ENCODE measurements at regions not wholly inside any gene's neighbourhood (a gene's known extent, or its start where the extent isn't known, plus 50 kb on each side); places are given as distances from the start of the nearest gene placed in this dataset.
"Not testable (repeated sequence)": the region's sequence is repeated elsewhere in the genome, so short reads cannot be mapped to it uniquely, and the experiment has no call there.

- Histone ChIP-seq H3K4me1 (ENCODE audit: insufficient read depth, low read length) (no peaks in the 10 kb centered on the region), H3K36me3 (ENCODE audit: insufficient read depth, low read length) (no peaks in the 10 kb centered on the region), H3K4me3 (ENCODE audit: low read length) (no peak overlapping the region), H2AFZ (ENCODE audit: low read depth, low read length) (no peak overlapping the region), H3K27me3 (ENCODE audit: insufficient read depth, low read length) (no peaks in the 10 kb centered on the region), H3K9me3 (ENCODE audit: low read length) (peaks cover 2% of the 10 kb centered on the region)
Measured at GRCh38 chr12:69179786-69180185, 59.6 kb upstream of the CPSF6 start.

- H3K27me3 ChIP-seq (ENCODE audit: insufficient read depth, low read length); H3K9me3 ChIP-seq (ENCODE audit: low read length); H3K36me3 ChIP-seq (ENCODE audit: insufficient read depth, low read length); H3K4me1 ChIP-seq (ENCODE audit: insufficient read depth, low read length); H3K4me3 ChIP-seq (ENCODE audit: low read length); H2AFZ ChIP-seq (ENCODE audit: low read depth, low read length): not testable (repeated sequence)
Measured at GRCh38 chr12:69187572-69187971, 51.8 kb upstream of the CPSF6 start.

- H3K4me3 ChIP-seq (ENCODE audit: low read length): no peak overlapping the region
- H3K36me3 ChIP-seq (ENCODE audit: insufficient read depth, low read length): no peaks in the 10 kb centered on the region
- H2AFZ ChIP-seq (ENCODE audit: low read depth, low read length): no peak overlapping the region
- no peaks in the 10 kb centered on the region for H3K4me1 ChIP-seq (ENCODE audit: insufficient read depth, low read length)
- no peaks in the 10 kb centered on the region for H3K9me3 ChIP-seq (ENCODE audit: low read length)
- H3K27me3 ChIP-seq (ENCODE audit: insufficient read depth, low read length): no peaks in the 10 kb centered on the region
Measured at GRCh38 chr12:69189378-69189978, 49.9 kb upstream of the CPSF6 start.
